Left lung (tissue), 4 donors: ENCODE measurements at regions not wholly inside any gene's neighbourhood (a gene's known extent, or its start where the extent isn't known, plus 50 kb on each side); places are given as distances from the start of the nearest gene placed in this dataset.

Experiments used
- ATAC-seq: fragments of 200-7000 bp; cut with Tn5 transposase; one replicate; pipeline ENCODE4 v1.9.1; 2020; ENCODE audit warnings: moderate library complexity
- DNase-seq, 4 donors: peaks; one replicate each; pipeline ENCODE4 v3.0.0-alpha.2; 2013 to 2020
- H3K27ac ChIP-seq, 2 donors: fragments of 200-600 bp; sonication (generic) in 1 of 2; one replicate each; pipeline versions ENCODE4 v1.5.0 to v1.8.0; 2020 to 2021
- H3K27me3 ChIP-seq, 2 donors: fragments of 200-600 bp; sonication (generic) in 1 of 2; one replicate each; pipeline versions ENCODE4 v1.5.0 to v1.8.0; 2020 to 2021
- H3K36me3 ChIP-seq, 2 donors: fragments of 200-600 bp; sonication (generic) in 1 of 2; one replicate each; pipeline versions ENCODE4 v1.5.0 to v1.8.0; 2020 to 2021
- H3K4me1 ChIP-seq, 2 donors: fragments of 200-600 bp; one replicate each; pipeline ENCODE4 v1.8.0; 2021
- H3K4me3 ChIP-seq, 2 donors: fragments of 200-600 bp; sonication (generic) in 1 of 2; one replicate each; pipeline versions ENCODE4 v1.5.0 to v1.8.0; 2020 to 2021; ENCODE audit warnings: mild to moderate bottlenecking in 1 of 2
- H3K9me3 ChIP-seq, 2 donors: fragments of 200-600 bp; sonication (generic) in 1 of 2; one replicate each; pipeline versions ENCODE4 v1.5.0 to v1.8.0; 2020 to 2021
- CTCF ChIP-seq, 2 donors: fragments of 200-600 bp; sonication (generic) in 1 of 2; IDR thresholded peaks; one replicate each; pipeline versions ENCODE4 v1.5.0 to v1.8.0; 2021; ENCODE audit warnings: antibody characterized with exemption in 2 of 2
- intact Hi-C, 2 donors: fragments of 100-400 bp; cut with DNase I; formaldehyde crosslinking; loops; one replicate each; pipeline versions ENCODE4 v1.11.2 to v1.14.2; 2022
- donor health status: DM: no; HTN: yes; CAD: no.
- donor health status: DM: no; HTN: no; CAD: no.

- TF ChIP-seq CTCF (IDR thresholded peaks at IDR 0.05), result no peak
- no peak overlapping the region for H3K4me3 ChIP-seq
- intact Hi-C loops, result no loop called here
Measured at GRCh38 chr6:74750826-74751225, 455.0 kb downstream of the COL12A1 start.

DNA sequence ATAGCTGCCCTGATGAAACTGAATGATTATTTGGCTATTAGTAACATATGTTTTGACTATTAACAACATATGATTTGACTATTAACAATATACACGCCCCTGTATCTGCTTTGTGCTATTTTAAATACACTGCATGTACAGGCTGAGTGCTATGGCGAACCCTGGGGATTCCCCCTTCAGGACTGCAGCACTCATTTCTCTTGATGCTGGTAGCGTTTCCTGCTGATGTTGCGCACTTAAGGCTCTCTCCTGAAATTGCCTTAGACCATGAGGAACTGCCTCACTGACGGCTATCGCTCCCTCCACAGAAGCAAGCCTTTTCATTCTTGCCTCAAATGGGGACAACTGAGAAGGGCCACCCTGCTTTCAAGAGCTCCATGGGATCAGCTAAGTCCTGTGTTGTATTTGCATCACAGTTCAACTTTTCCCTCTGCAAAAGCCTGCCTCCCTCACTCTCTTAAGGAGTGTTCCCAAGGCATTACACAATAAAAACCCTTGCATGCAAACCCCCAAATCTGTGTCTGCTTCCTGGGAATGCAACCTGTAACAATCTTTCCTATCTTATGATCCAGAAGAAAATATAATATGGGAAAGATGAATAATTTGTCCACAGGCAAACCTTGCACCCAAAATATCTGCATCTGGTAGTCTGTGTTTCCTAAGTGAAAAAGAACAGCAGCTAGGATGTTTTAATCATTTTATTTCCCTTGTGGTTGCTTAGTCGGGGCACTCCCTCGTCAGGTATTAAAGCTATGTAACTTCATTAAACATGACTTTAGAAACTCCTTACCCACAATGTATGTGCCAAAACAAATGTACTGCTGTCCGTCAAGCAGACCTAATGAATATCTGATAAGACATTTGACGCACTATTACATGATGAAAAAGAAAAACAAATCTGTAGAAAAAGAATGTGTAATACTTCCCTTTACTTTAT, 456.4 kb downstream of the COL12A1 start:
- ATAC-seq (peak; percentile 91), DNase-seq (no peak)
- no peaks in the 10 kb centered on the region for H3K36me3 ChIP-seq
- H3K27me3 ChIP-seq, result no peaks in the 10 kb centered on the region
- peak overlapping the region in 1 of 2 donors; percentile 21 for H3K27ac ChIP-seq
- intact Hi-C loops, result no loop called here
- no peaks in the 10 kb centered on the region for H3K9me3 ChIP-seq
- no peak for TF ChIP-seq CTCF (IDR thresholded peaks at IDR 0.05)
- H3K4me3 ChIP-seq, result no peak overlapping the region
- H3K4me1 ChIP-seq, result no peaks in the 10 kb centered on the region

More at GRCh38 chr6:74750826-74751225, 455.0 kb downstream of the COL12A1 start:
- Histone ChIP-seq H3K4me1 (no peaks in the 10 kb centered on the region), H3K27ac (no peak overlapping the region), H3K36me3 (no peaks in the 10 kb centered on the region), H3K9me3 (no peaks in the 10 kb centered on the region), H3K27me3 (no peaks in the 10 kb centered on the region)
- ATAC-seq (no peak), DNase-seq (no peak)

DNA sequence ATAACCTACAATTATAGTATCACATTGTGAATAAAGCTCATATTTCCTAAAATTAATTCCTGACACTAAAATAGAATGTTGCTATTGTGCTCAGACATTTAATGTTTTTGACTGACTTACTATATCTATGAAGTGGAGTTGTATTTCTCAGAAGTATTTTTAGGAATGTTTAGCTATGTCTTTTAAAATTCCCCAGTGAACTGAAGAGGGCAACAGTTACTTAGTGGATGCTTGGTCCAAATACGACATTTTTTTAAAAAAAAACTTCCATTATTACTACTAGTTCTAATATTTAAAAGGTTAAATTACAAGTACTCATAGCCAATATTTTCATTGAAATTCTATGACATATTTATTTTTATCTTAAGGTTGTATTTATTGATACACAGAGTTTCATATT, 460.2 kb downstream of the COL12A1 start:
- DNase-seq (no peak), ATAC-seq (no peak)
- Histone ChIP-seq H3K4me3 (no peak overlapping the region), H3K36me3 (no peaks in the 10 kb centered on the region), H3K4me1 (no peaks in the 10 kb centered on the region), H3K27me3 (no peaks in the 10 kb centered on the region), H3K9me3 (no peaks in the 10 kb centered on the region), H3K27ac (no peak overlapping the region)
- no peak for TF ChIP-seq CTCF (IDR thresholded peaks at IDR 0.05)
- intact Hi-C loops, result no loop called here

DNA sequence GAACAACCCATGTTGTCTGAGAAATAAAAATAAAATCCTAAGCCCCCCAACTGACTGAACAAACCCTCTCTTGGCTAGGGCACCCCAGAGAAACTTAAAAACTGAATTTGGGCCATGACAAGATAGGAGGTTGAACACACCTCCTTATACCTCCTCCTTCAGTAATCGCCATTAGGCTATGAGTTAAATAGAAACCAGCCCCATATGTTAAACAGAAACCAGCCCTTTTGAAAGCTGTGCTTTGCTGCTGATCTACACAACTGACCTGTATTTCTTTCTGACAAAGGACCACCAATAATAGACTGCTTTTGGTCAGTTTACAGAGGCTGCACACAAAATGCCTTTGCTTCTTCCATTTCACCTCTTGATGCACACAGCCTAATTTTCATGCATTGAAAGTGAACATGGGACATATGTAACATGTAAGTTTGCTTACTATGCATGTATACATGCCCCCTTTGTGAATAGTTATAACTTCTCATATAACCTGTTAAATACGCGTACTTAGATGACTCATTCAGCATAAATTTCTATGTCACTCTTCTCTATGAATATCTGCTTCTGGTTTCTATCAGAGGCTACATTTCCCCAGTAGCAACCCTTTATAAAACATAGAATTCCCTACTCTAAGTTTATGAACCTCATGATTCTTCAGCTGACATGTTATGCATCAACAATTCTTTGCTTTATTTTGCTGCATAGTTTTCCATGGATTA, 462.9 kb downstream of the COL12A1 start:
- H3K36me3 ChIP-seq, result no peaks in the 10 kb centered on the region
- intact Hi-C loops, result no loop called here
- no peak overlapping the region for H3K27ac ChIP-seq
- no peak for TF ChIP-seq CTCF (IDR thresholded peaks at IDR 0.05)
- no peaks in the 10 kb centered on the region for H3K4me1 ChIP-seq
- DNase-seq (no peak), ATAC-seq (no peak)
- H3K4me3 ChIP-seq, result no peak overlapping the region
- H3K9me3 ChIP-seq, result no peaks in the 10 kb centered on the region
- H3K27me3 ChIP-seq, result no peaks in the 10 kb centered on the region

DNA sequence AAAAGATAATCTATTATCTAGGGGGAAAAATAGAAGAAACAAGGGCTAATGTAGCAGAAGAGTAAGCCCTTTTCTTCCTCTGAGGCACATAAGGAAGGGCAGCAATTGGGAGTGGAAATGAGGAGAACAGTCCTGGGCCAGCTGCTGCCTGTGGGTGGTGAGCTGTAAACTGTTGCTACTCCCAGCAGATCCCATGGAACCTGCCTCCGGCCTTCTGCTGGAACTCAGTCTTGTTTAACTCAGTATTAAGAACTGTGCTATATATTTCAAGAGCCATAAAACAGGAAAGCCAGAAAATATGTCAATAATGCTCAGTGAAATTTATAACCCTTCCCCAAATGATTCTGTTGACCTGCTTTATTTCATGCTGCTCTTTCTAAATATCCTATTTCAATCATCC, 464.2 kb downstream of the COL12A1 start:
- intact Hi-C loops, result no loop called here
- DNase-seq, result no peak
- TF ChIP-seq CTCF (IDR thresholded peaks at IDR 0.05), result no peak
- no peaks in the 10 kb centered on the region for H3K36me3 ChIP-seq
- H3K4me3 ChIP-seq, result no peak overlapping the region
- no peak overlapping the region for H3K27ac ChIP-seq
- H3K4me1 ChIP-seq, result no peaks in the 10 kb centered on the region
- H3K27me3 ChIP-seq, result no peaks in the 10 kb centered on the region
- ATAC-seq, result no peak
- H3K9me3 ChIP-seq, result peaks cover 0 to 9% of the 10 kb centered on the region in 2 donors
